Stimulated activated memory B cell treated with anti-CD40 and anti-IgM and Interleukin-4, amounts not matched to agents 10 μg/mL and 1 μg/mL and 100 μg/mL, for 72 hours (primary cell): ENCODE measurements at regions not wholly inside any gene's neighbourhood (a gene's known extent, or its start where the extent isn't known, plus 50 kb on each side); places are given as distances from the start of the nearest gene placed in this dataset.

Experiments
- ATAC-seq: fragments of 150-1000 bp; cut with Tn5 transposase; 2 replicates; pipeline ENCODE4 v1.10.0; 2021
- H3K27ac Mint-ChIP-seq: one replicate; pipeline ENCODE4 v1.8.0; 2022; ENCODE audit warnings: mild to moderate bottlenecking, mixed read lengths
- H3K27me3 Mint-ChIP-seq: one replicate; pipeline ENCODE4 v1.8.0; 2022; ENCODE audit warnings: mixed read lengths
- H3K36me3 Mint-ChIP-seq: one replicate; pipeline ENCODE4 v1.8.0; 2022; ENCODE audit warnings: mixed read lengths
- H3K4me1 Mint-ChIP-seq: one replicate; pipeline ENCODE4 v1.8.0; 2022; ENCODE audit warnings: mixed read lengths
- H3K4me3 Mint-ChIP-seq: one replicate; pipeline ENCODE4 v1.8.0; 2022; ENCODE audit warnings: mild to moderate bottlenecking, moderate library complexity, mixed read lengths
- H3K9me3 Mint-ChIP-seq: one replicate; pipeline ENCODE4 v1.8.0; 2022; ENCODE audit warnings: mixed read lengths

- no peak for ATAC-seq
- Mint-ChIP-seq H3K27ac (no peak overlapping the region), H3K4me3 (no peak overlapping the region), H3K36me3 (no peaks in the 10 kb centered on the region), H3K4me1 (no peaks in the 10 kb centered on the region), H3K27me3 (peaks cover 39% of the 10 kb centered on the region), H3K9me3 (no peaks in the 10 kb centered on the region)
These were observed 103.2 kb downstream of the SST start for GRCh38 chr3:187567021-187567420.

GRCh38 chr3:187565701-187566100 lies 104.5 kb downstream of the SST start:
- Mint-ChIP-seq H3K4me3 (no peak overlapping the region), H3K4me1 (no peaks in the 10 kb centered on the region), H3K9me3 (no peaks in the 10 kb centered on the region), H3K36me3 (no peaks in the 10 kb centered on the region), H3K27me3 (peaks cover 39% of the 10 kb centered on the region), H3K27ac (no peak overlapping the region)
- ATAC-seq, result no peak

- H3K9me3 Mint-ChIP-seq, result no peaks in the 10 kb centered on the region
- ATAC-seq, result no peak
- no peak overlapping the region for H3K27ac Mint-ChIP-seq
- no peak overlapping the region for H3K4me3 Mint-ChIP-seq
- no peaks in the 10 kb centered on the region for H3K36me3 Mint-ChIP-seq
- H3K27me3 Mint-ChIP-seq, result peaks cover 17% of the 10 kb centered on the region
- H3K4me1 Mint-ChIP-seq, result no peaks in the 10 kb centered on the region
These were observed 111.2 kb downstream of the SST start for GRCh38 chr3:187558990-187559389.

GRCh38 chr3:187551416-187551815 lies 118.8 kb downstream of the SST start:
- Mint-ChIP-seq H3K4me3 (no peak overlapping the region), H3K9me3 (no peaks in the 10 kb centered on the region), H3K27me3 (peaks cover 17% of the 10 kb centered on the region), H3K36me3 (no peaks in the 10 kb centered on the region), H3K4me1 (no peaks in the 10 kb centered on the region), H3K27ac (no peak overlapping the region)
- ATAC-seq, result no peak

GRCh38 chr3:187550446-187550845 lies 119.7 kb downstream of the SST start:
- no peak for ATAC-seq
- no peaks in the 10 kb centered on the region for H3K4me1 Mint-ChIP-seq

GRCh38 chr3:187545366-187545765 lies 124.8 kb downstream of the SST start:
- Mint-ChIP-seq H3K36me3 (no peaks in the 10 kb centered on the region), H3K27me3 (peaks cover 20% of the 10 kb centered on the region), H3K27ac (no peak overlapping the region), H3K9me3 (no peaks in the 10 kb centered on the region), H3K4me3 (no peak overlapping the region), H3K4me1 (no peaks in the 10 kb centered on the region)
- ATAC-seq, result no peak

More at GRCh38 chr3:187550446-187550845, 119.7 kb downstream of the SST start:
- Mint-ChIP-seq H3K9me3 (no peaks in the 10 kb centered on the region), H3K4me3 (no peak overlapping the region), H3K36me3 (no peaks in the 10 kb centered on the region), H3K27ac (no peak overlapping the region), H3K27me3 (peaks cover 27% of the 10 kb centered on the region)

GRCh38 chr3:187544326-187544725 lies 125.9 kb downstream of the SST start:
- Mint-ChIP-seq H3K4me1 (no peaks in the 10 kb centered on the region), H3K27me3 (peaks cover 20% of the 10 kb centered on the region), H3K27ac (no peak overlapping the region), H3K4me3 (no peak overlapping the region), H3K9me3 (no peaks in the 10 kb centered on the region), H3K36me3 (no peaks in the 10 kb centered on the region)
- no peak for ATAC-seq

- peaks cover 8% of the 10 kb centered on the region for H3K27me3 Mint-ChIP-seq
- ATAC-seq, result no peak
- no peaks in the 10 kb centered on the region for H3K9me3 Mint-ChIP-seq
- no peaks in the 10 kb centered on the region for H3K4me1 Mint-ChIP-seq
- no peak overlapping the region for H3K27ac Mint-ChIP-seq
- H3K36me3 Mint-ChIP-seq, result no peaks in the 10 kb centered on the region
- no peak overlapping the region for H3K4me3 Mint-ChIP-seq
These were observed 129.3 kb downstream of the SST start for GRCh38 chr3:187540847-187541246.

- ATAC-seq, result no peak
- H3K27me3 Mint-ChIP-seq, result peaks cover 34% of the 10 kb centered on the region
- no peak overlapping the region for H3K4me3 Mint-ChIP-seq
- no peaks in the 10 kb centered on the region for H3K36me3 Mint-ChIP-seq
- no peak overlapping the region for H3K27ac Mint-ChIP-seq
- H3K4me1 Mint-ChIP-seq, result no peaks in the 10 kb centered on the region
- H3K9me3 Mint-ChIP-seq, result no peaks in the 10 kb centered on the region
These were observed 134.0 kb downstream of the SST start for GRCh38 chr3:187536185-187536584.

GRCh38 chr3:187533797-187534196 lies 136.4 kb downstream of the SST start:
- Mint-ChIP-seq H3K4me1 (no peaks in the 10 kb centered on the region), H3K9me3 (no peaks in the 10 kb centered on the region), H3K36me3 (no peaks in the 10 kb centered on the region), H3K4me3 (no peak overlapping the region), H3K27me3 (peaks cover 41% of the 10 kb centered on the region), H3K27ac (no peak overlapping the region)
- ATAC-seq, result no peak

- ATAC-seq, result no peak
- peaks cover 51% of the 10 kb centered on the region for H3K27me3 Mint-ChIP-seq
These were observed 138.4 kb downstream of the SST start for GRCh38 chr3:187531831-187532230.

GRCh38 chr3:187522890-187523289 lies 147.3 kb downstream of the SST start:
- Mint-ChIP-seq H3K4me3 (no peak overlapping the region), H3K36me3 (no peaks in the 10 kb centered on the region), H3K27ac (no peak overlapping the region), H3K4me1 (no peaks in the 10 kb centered on the region), H3K9me3 (no peaks in the 10 kb centered on the region), H3K27me3 (peaks cover 3% of the 10 kb centered on the region)
- no peak for ATAC-seq

More at GRCh38 chr3:187531831-187532230, 138.4 kb downstream of the SST start:
- no peak overlapping the region for H3K27ac Mint-ChIP-seq
- H3K4me1 Mint-ChIP-seq, result no peaks in the 10 kb centered on the region
- H3K9me3 Mint-ChIP-seq, result no peaks in the 10 kb centered on the region
- no peak overlapping the region for H3K4me3 Mint-ChIP-seq
- H3K36me3 Mint-ChIP-seq, result no peaks in the 10 kb centered on the region

GRCh38 chr3:187522293-187522692 lies 147.9 kb downstream of the SST start:
- Mint-ChIP-seq H3K27ac (no peak overlapping the region), H3K36me3 (no peaks in the 10 kb centered on the region), H3K9me3 (no peaks in the 10 kb centered on the region), H3K4me3 (no peak overlapping the region), H3K27me3 (no peaks in the 10 kb centered on the region), H3K4me1 (no peaks in the 10 kb centered on the region)
- no peak for ATAC-seq

- Mint-ChIP-seq H3K4me3 (no peak overlapping the region), H3K9me3 (no peaks in the 10 kb centered on the region), H3K4me1 (no peaks in the 10 kb centered on the region), H3K36me3 (no peaks in the 10 kb centered on the region), H3K27me3 (no peaks in the 10 kb centered on the region), H3K27ac (no peak overlapping the region)
- ATAC-seq, result peak; percentile 69
These were observed 148.6 kb downstream of the SST start for GRCh38 chr3:187521546-187521945.

GRCh38 chr3:187520027-187520945 lies 149.9 kb downstream of the SST start:
- no peaks in the 10 kb centered on the region for H3K36me3 Mint-ChIP-seq
- H3K9me3 Mint-ChIP-seq, result no peaks in the 10 kb centered on the region
- H3K27me3 Mint-ChIP-seq, result no peaks in the 10 kb centered on the region
- no peak for ATAC-seq
- no peak overlapping the region for H3K27ac Mint-ChIP-seq
- no peak overlapping the region for H3K4me3 Mint-ChIP-seq
- H3K4me1 Mint-ChIP-seq, result no peaks in the 10 kb centered on the region

GRCh38 chr3:187519428-187519890 lies 150.7 kb downstream of the SST start:
- H3K27ac Mint-ChIP-seq, result no peak overlapping the region

More at GRCh38 chr3:187519428-187519890, 150.7 kb downstream of the SST start:
- Mint-ChIP-seq H3K36me3 (no peaks in the 10 kb centered on the region), H3K4me3 (no peak overlapping the region), H3K4me1 (no peaks in the 10 kb centered on the region), H3K9me3 (no peaks in the 10 kb centered on the region), H3K27me3 (no peaks in the 10 kb centered on the region)
- no peak for ATAC-seq
